ENCODE measurements at regions not wholly inside any gene's neighbourhood (a gene's known extent, or its start where the extent isn't known, plus 50 kb on each side); places are given as distances from the start of the nearest gene placed in this dataset.

- H3K4me3 ChIP-seq (replicated peaks; ENCODE audit: insufficient read depth, low read length) = no peak overlapping the region
- DNase-seq (ENCODE audit: low read depth in 1 of 2, low spot score in 1 of 2) = no peak
- H3K27ac ChIP-seq (replicated peaks) = no peak overlapping the region
- TF ChIP-seq CTCF (IDR thresholded peaks at IDR 0.05; ENCODE audit: insufficient read depth, low read length) = no peak
- TF ChIP-seq SPI1 (IDR thresholded peaks at IDR 0.05; ENCODE audit: borderline replicate concordance, low read depth) = no peak
- no peak for TF ChIP-seq REST (IDR thresholded peaks at IDR 0.05; ENCODE audit: insufficient replicate concordance, low read depth)
- no peak for TF ChIP-seq POLR2AphosphoS5 (IDR thresholded peaks at IDR 0.05; ENCODE audit: low read depth)
- TF ChIP-seq GABPA (IDR thresholded peaks at IDR 0.05; ENCODE audit: low read depth) = no peak
- H3K27me3 ChIP-seq (ENCODE audit: insufficient read depth, poor library complexity, severe bottlenecking) = no peaks in the 10 kb centered on the region
Observed at GRCh38 chr5:143698574-143698973, 113.4 kb upstream of the HMHB1 start.

GRCh38 chr5:143696921-143697320 is 115.0 kb upstream of the HMHB1 start:
- TF ChIP-seq REST (IDR thresholded peaks at IDR 0.05; ENCODE audit: insufficient replicate concordance, low read depth) = no peak
- Histone ChIP-seq H3K4me3 (replicated peaks; ENCODE audit: insufficient read depth, low read length) (no peak overlapping the region), H3K27me3 (ENCODE audit: insufficient read depth, poor library complexity, severe bottlenecking) (no peaks in the 10 kb centered on the region), H3K27ac (replicated peaks) (no peak overlapping the region)
- DNase-seq (ENCODE audit: low read depth in 1 of 2, low spot score in 1 of 2) = no peak

- no peak overlapping the region for H3K27ac ChIP-seq (replicated peaks)
- H3K4me3 ChIP-seq (replicated peaks; ENCODE audit: insufficient read depth, low read length) = no peak overlapping the region
- no peak for TF ChIP-seq POLR2AphosphoS5 (IDR thresholded peaks at IDR 0.05; ENCODE audit: low read depth)
- TF ChIP-seq SPI1 (IDR thresholded peaks at IDR 0.05; ENCODE audit: borderline replicate concordance, low read depth) = no peak
- no peak for TF ChIP-seq CTCF (IDR thresholded peaks at IDR 0.05; ENCODE audit: insufficient read depth, low read length)
- no peak for TF ChIP-seq REST (IDR thresholded peaks at IDR 0.05; ENCODE audit: insufficient replicate concordance, low read depth)
- no peak for TF ChIP-seq GABPA (IDR thresholded peaks at IDR 0.05; ENCODE audit: low read depth)
- no peaks in the 10 kb centered on the region for H3K27me3 ChIP-seq (ENCODE audit: insufficient read depth, poor library complexity, severe bottlenecking)
- DNase-seq (ENCODE audit: low read depth in 1 of 2, low spot score in 1 of 2) = no peak
Observed at GRCh38 chr5:143695941-143696340, 116.0 kb upstream of the HMHB1 start.

All from HL-60 (cell line).